CD4-positive, alpha-beta memory T cell (primary cell): ENCODE measurements at regions not wholly inside any gene's neighbourhood (a gene's known extent, or its start where the extent isn't known, plus 50 kb on each side); places are given as distances from the start of the nearest gene placed in this dataset.

Experiments
- CTCF ChIA-PET: fragments of 350-600 bp; sonication (Branson Sonifier 250); formaldehyde crosslinking; loops from one replicate; lab custom pipeline; 2021; ENCODE audit warnings: inconsistent platforms; ENCODE audit not compliant: partially characterized antibody; lab: Charles Lee
- POLR2A ChIA-PET: fragments of 350-600 bp; sonication (Branson Sonifier 250); formaldehyde crosslinking; loops from one replicate; lab custom pipeline; 2021; ENCODE audit not compliant: partially characterized antibody; lab: Charles Lee
- DNase-seq, 5 donors: peaks; one replicate each; pipeline versions ENCODE4 v3.0.0 to v3.0.0-alpha.2; 2020 to 2022; ENCODE audit warnings: mixed read lengths in 1 of 5
- H3K27ac ChIP-seq: one replicate; pipeline ENCODE4 v1.7.0; 2013; ENCODE audit warnings: low read depth, low read length
- H3K27me3 ChIP-seq: 2 replicates; pipeline ENCODE4 v1.7.0; 2013; ENCODE audit warnings: mild to moderate bottlenecking, low read length, moderate library complexity; ENCODE audit not compliant: insufficient read depth
- H3K36me3 ChIP-seq: 2 replicates; pipeline ENCODE4 v1.7.0; 2013; ENCODE audit warnings: mild to moderate bottlenecking, low read length, moderate library complexity; ENCODE audit not compliant: insufficient read depth
- H3K4me1 ChIP-seq: 2 replicates; pipeline ENCODE4 v1.7.0; 2013; ENCODE audit warnings: mild to moderate bottlenecking, low read length, moderate library complexity; ENCODE audit not compliant: insufficient read depth
- H3K4me3 ChIP-seq, 2 donors: one replicate each; pipeline ENCODE4 v1.7.0; 2013; ENCODE audit warnings: low read length in 2 of 2, mild to moderate bottlenecking in 1 of 2
- H3K9me3 ChIP-seq, 2 donors: one replicate each; pipeline ENCODE4 v1.7.0; 2013; ENCODE audit warnings: low read length in 2 of 2, control low read depth in 1 of 2; ENCODE audit not compliant: control insufficient read depth in 1 of 2
- H3K27ac Mint-ChIP-seq, 7 donors: one replicate each; pipeline ENCODE4 v1.8.0; 2020 to 2021; ENCODE audit warnings: mixed read lengths in 7 of 7, mild to moderate bottlenecking in 6 of 7, inconsistent platforms in 3 of 7, moderate library complexity in 3 of 7
- H3K27me3 Mint-ChIP-seq, 2 donors: one replicate each; pipeline ENCODE4 v1.8.0; 2020 to 2021; ENCODE audit warnings: mixed read lengths in 2 of 2
- H3K36me3 Mint-ChIP-seq, 2 donors: one replicate each; pipeline ENCODE4 v1.8.0; 2020 to 2021; ENCODE audit warnings: mixed read lengths in 2 of 2, inconsistent platforms in 1 of 2, mild to moderate bottlenecking in 1 of 2
- H3K4me1 Mint-ChIP-seq, 4 donors: one replicate each; pipeline ENCODE4 v1.8.0; 2020 to 2021; ENCODE audit warnings: mixed read lengths in 4 of 4, mild to moderate bottlenecking in 1 of 4
- H3K4me3 Mint-ChIP-seq, 8 donors: one replicate each; pipeline ENCODE4 v1.8.0; 2020 to 2021; ENCODE audit warnings: mixed read lengths in 8 of 8, mild to moderate bottlenecking in 7 of 8, moderate library complexity in 6 of 8, inconsistent platforms in 3 of 8
- H3K9me3 Mint-ChIP-seq, 8 donors: one replicate each; pipeline ENCODE4 v1.8.0; 2020 to 2021; ENCODE audit warnings: mixed read lengths in 8 of 8, mild to moderate bottlenecking in 5 of 8, inconsistent platforms in 3 of 8, moderate library complexity in 1 of 8
- intact Hi-C: fragments of 100-400 bp; cut with micrococcal nuclease; formaldehyde crosslinking; loops from one replicate; pipeline ENCODE4 v1.15.1; 2023

DNA sequence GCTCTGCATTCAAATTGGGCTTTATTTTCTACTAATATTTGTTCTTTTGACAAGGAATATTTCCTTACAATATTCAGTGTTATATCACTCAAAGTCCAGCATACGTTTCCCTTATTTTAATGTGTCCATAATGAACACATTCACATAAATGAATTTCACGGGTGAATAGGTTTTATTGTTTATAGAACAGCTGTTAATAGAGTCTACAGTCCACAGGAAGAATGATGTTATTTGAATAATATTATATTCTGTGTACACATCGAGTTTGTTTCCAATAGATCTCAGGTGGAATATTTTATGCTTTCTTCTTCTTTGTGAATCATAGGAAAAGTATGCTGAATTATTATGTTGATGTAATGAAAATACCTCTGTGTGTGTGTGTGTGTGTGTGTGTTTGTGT, 582.4 kb downstream of the CDH26 start:
- no peaks in the 10 kb centered on the region for H3K36me3 ChIP-seq
- Mint-ChIP-seq H3K27ac (no peak overlapping the region), H3K36me3 (no peaks in the 10 kb centered on the region), H3K9me3 (peaks cover 0 to under 1% (median 0%) of the 10 kb centered on the region in 8 donors), H3K27me3 (peaks cover 1 to 2% of the 10 kb centered on the region in 2 donors), H3K4me3 (no peak overlapping the region), H3K4me1 (no peaks in the 10 kb centered on the region)
- POLR2A ChIA-PET, result no interaction called here
- no peaks in the 10 kb centered on the region for H3K27me3 ChIP-seq
- CTCF ChIA-PET, result no interaction called here
- no peak overlapping the region for H3K27ac ChIP-seq
- DNase-seq, result no peak
- H3K4me3 ChIP-seq, result no peak overlapping the region
- intact Hi-C loops, result no loop called here
- H3K9me3 ChIP-seq, result no peaks in the 10 kb centered on the region
- H3K4me1 ChIP-seq, result no peaks in the 10 kb centered on the region

DNA sequence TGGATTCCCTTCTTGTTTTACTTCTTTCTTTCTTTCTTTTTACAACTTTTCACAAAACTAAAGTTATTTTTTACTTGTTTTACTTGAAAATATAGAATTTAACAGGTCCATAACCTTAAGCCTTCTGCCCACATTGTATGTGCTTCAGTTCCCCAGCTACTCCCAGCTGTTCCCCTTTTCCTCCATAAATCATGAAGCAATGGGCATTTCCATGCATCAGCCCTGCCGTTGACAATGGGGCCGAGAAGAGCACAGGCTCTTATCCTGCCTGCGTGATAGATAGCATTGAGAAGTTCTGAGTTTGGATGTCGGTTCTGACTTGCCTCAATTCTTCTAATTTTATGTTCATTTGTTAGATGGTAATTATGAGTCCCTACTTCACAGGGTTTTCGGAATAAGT, 583.8 kb downstream of the CDH26 start:
- H3K27me3 Mint-ChIP-seq, result no peaks in the 10 kb centered on the region
- H3K36me3 Mint-ChIP-seq, result no peaks in the 10 kb centered on the region
- no peaks in the 10 kb centered on the region for H3K36me3 ChIP-seq
- no peaks in the 10 kb centered on the region for H3K9me3 ChIP-seq
- H3K27ac Mint-ChIP-seq, result no peak overlapping the region
- no peaks in the 10 kb centered on the region for H3K4me1 ChIP-seq
- ChIA-PET CTCF (no interaction called here), POLR2A (no interaction called here)
- no peak overlapping the region for H3K4me3 ChIP-seq
- peaks cover 0 to 10% (median 5%) of the 10 kb centered on the region in 8 donors for H3K9me3 Mint-ChIP-seq
- intact Hi-C loops, result no loop called here
- H3K4me3 Mint-ChIP-seq, result no peak overlapping the region
- H3K4me1 Mint-ChIP-seq, result no peaks in the 10 kb centered on the region
- no peaks in the 10 kb centered on the region for H3K27me3 ChIP-seq
- H3K27ac ChIP-seq, result no peak overlapping the region
- no peak for DNase-seq

DNA sequence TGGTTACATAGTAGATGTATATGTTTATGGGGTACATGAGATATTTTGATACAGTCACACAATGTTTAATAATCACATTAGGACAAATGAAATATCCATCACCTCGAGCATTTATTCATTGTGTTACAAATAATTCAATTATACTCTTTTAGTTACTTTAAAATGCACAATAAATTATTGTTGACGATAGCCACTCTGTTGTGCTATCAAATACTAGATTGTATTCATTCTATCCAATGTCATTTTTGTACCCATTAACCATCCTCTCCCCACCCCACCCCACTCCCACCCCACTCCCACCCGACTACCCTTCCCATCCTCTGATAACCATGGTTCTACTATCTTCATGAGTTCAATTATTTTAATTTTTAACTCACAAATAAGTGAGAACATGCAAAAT, 585.4 kb downstream of the CDH26 start:
- H3K9me3 Mint-ChIP-seq, result peaks cover 0 to 13% (median 5%) of the 10 kb centered on the region in 8 donors
- H3K27me3 Mint-ChIP-seq, result no peaks in the 10 kb centered on the region
- H3K4me1 Mint-ChIP-seq, result no peaks in the 10 kb centered on the region
- ChIA-PET POLR2A (no interaction called here), CTCF (no interaction called here)
- no peak overlapping the region for H3K27ac ChIP-seq
- H3K27me3 ChIP-seq, result no peaks in the 10 kb centered on the region
- H3K9me3 ChIP-seq, result no peaks in the 10 kb centered on the region
- no peaks in the 10 kb centered on the region for H3K36me3 Mint-ChIP-seq
- H3K4me1 ChIP-seq, result no peaks in the 10 kb centered on the region
- no peak overlapping the region for H3K27ac Mint-ChIP-seq
- intact Hi-C loops, result no loop called here
- no peak overlapping the region for H3K4me3 Mint-ChIP-seq
- no peak for DNase-seq
- no peak overlapping the region for H3K4me3 ChIP-seq
- no peaks in the 10 kb centered on the region for H3K36me3 ChIP-seq

DNA sequence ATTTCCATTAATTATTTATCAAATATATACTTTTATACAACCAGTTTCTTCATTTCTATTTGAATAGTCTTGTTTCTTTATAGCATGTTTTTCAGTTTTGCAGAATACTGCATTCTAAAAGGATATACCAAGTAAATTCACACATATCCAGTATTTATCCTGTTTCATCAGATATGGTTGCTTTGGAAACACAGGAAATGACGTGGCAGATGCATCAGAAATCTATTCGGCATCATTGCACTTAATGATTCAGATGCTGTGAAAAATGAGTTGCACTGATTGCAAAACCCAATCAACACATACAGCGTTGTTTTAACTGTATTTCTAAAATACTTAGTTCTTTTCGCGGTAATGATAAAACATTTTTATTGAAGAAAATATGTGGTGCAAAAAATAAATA, 594.9 kb downstream of the CDH26 start:
- POLR2A ChIA-PET, result no interaction called here
- Histone ChIP-seq H3K27ac (no peak overlapping the region), H3K9me3 (no peaks in the 10 kb centered on the region), H3K36me3 (no peaks in the 10 kb centered on the region), H3K4me1 (no peaks in the 10 kb centered on the region), H3K27me3 (no peaks in the 10 kb centered on the region), H3K4me3 (no peak overlapping the region)
- H3K4me1 Mint-ChIP-seq, result no peaks in the 10 kb centered on the region
- CTCF ChIA-PET, result no interaction called here
- H3K27ac Mint-ChIP-seq, result no peak overlapping the region
- intact Hi-C loops, result no loop called here
- no peak overlapping the region for H3K4me3 Mint-ChIP-seq
- H3K9me3 Mint-ChIP-seq, result peaks cover 0 to 3% (median 0%) of the 10 kb centered on the region in 8 donors
- peaks cover 2 to 9% of the 10 kb centered on the region in 2 donors for H3K27me3 Mint-ChIP-seq
- no peak for DNase-seq
- H3K36me3 Mint-ChIP-seq, result no peaks in the 10 kb centered on the region

DNA sequence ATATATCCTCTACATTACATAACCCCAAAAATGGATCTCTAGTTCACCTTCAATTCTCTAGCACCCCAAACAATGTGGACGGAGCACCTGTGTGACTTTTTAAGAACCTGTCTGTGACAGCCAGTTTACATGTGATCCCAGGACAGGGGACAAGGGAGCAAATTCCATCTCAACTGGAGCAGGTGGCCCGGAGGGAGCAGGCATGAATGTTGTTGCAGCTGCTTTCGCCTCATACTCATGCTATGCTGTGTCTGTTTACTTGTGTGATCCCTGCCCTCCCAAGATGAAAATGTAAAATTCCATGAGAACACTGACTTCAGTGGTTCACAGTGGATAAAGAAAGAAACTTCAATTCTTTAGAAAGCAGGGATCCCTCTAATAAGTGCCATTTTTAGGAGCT, 600.3 kb downstream of the CDH26 start:
- CTCF ChIA-PET, result no interaction called here
- H3K27ac ChIP-seq, result no peak overlapping the region
- H3K27ac Mint-ChIP-seq, result no peak overlapping the region
- H3K9me3 ChIP-seq, result no peaks in the 10 kb centered on the region
- H3K4me3 Mint-ChIP-seq, result no peak overlapping the region
- no peaks in the 10 kb centered on the region for H3K36me3 ChIP-seq
- H3K4me1 ChIP-seq, result no peaks in the 10 kb centered on the region
- H3K27me3 ChIP-seq, result no peaks in the 10 kb centered on the region
- intact Hi-C loops, result no loop called here
- peaks cover 9 to 18% of the 10 kb centered on the region in 2 donors for H3K27me3 Mint-ChIP-seq
- POLR2A ChIA-PET, result no interaction called here
- no peaks in the 10 kb centered on the region for H3K4me1 Mint-ChIP-seq
- no peaks in the 10 kb centered on the region for H3K9me3 Mint-ChIP-seq
- no peak for DNase-seq
- no peak overlapping the region for H3K4me3 ChIP-seq
- no peaks in the 10 kb centered on the region for H3K36me3 Mint-ChIP-seq

DNA sequence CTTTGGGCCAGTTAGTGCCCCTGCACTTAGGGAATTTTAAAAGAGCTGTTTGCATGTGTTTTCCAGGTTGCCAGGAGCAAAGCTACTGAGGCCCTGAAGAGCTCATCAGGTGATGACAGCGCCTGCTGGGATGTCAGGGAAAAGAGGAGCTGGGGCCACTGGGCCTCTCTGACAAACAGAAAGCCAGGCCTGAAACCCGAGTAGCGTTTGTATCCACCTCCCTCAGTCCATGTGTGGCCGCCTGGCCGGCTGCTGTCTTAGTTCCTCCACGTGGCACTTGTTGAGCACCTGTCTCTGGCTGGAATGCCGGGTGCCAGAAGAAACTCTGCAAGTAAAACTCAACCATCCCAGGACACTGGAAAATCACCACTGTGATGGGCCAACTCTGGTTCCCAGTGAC, 601.2 kb downstream of the CDH26 start:
- no peaks in the 10 kb centered on the region for H3K4me1 ChIP-seq
- no peaks in the 10 kb centered on the region for H3K36me3 Mint-ChIP-seq
- H3K9me3 ChIP-seq, result no peaks in the 10 kb centered on the region
- no peaks in the 10 kb centered on the region for H3K36me3 ChIP-seq
- H3K4me1 Mint-ChIP-seq, result no peaks in the 10 kb centered on the region
- no peaks in the 10 kb centered on the region for H3K27me3 ChIP-seq
- no peak overlapping the region for H3K27ac Mint-ChIP-seq
- H3K27me3 Mint-ChIP-seq, result peaks cover 9 to 18% of the 10 kb centered on the region in 2 donors
- no peak for DNase-seq
- H3K27ac ChIP-seq, result no peak overlapping the region
- ChIA-PET CTCF (no interaction called here), POLR2A (no interaction called here)
- no peak overlapping the region for H3K4me3 ChIP-seq
- intact Hi-C loops, result no loop called here
- no peaks in the 10 kb centered on the region for H3K9me3 Mint-ChIP-seq
- H3K4me3 Mint-ChIP-seq, result no peak overlapping the region

DNA sequence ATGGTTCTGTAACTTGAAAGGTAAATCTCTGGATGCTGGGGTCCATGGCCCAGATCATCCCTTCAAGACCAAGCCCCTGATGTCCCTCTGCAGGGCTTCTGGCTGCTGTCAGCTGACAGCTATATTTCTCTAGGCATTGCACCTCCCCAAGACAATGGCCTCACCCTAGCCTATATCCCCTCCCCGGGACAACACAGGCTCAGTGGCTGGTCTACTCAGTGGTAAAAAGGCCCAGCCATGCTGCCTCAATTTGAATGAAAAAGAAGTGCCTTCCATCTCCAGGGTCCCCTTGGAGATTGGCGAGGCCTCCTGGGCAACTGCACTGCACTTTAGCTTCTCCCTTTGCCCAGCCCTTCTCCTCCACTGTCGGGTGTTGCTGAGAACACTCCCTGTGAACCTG, 602.8 kb downstream of the CDH26 start:
- Histone ChIP-seq H3K27me3 (no peaks in the 10 kb centered on the region), H3K36me3 (no peaks in the 10 kb centered on the region), H3K9me3 (no peaks in the 10 kb centered on the region), H3K4me1 (no peaks in the 10 kb centered on the region), H3K27ac (no peak overlapping the region), H3K4me3 (no peak overlapping the region)
- intact Hi-C loops, result no loop called here
- POLR2A ChIA-PET, result no interaction called here
- H3K27ac Mint-ChIP-seq, result no peak overlapping the region
- H3K36me3 Mint-ChIP-seq, result no peaks in the 10 kb centered on the region
- peaks cover 9 to 14% of the 10 kb centered on the region in 2 donors for H3K27me3 Mint-ChIP-seq
- H3K9me3 Mint-ChIP-seq, result peaks cover 0 to 2% (median 0%) of the 10 kb centered on the region in 8 donors
- no peaks in the 10 kb centered on the region for H3K4me1 Mint-ChIP-seq
- no peak for DNase-seq
- CTCF ChIA-PET, result no interaction called here
- no peak overlapping the region for H3K4me3 Mint-ChIP-seq

DNA sequence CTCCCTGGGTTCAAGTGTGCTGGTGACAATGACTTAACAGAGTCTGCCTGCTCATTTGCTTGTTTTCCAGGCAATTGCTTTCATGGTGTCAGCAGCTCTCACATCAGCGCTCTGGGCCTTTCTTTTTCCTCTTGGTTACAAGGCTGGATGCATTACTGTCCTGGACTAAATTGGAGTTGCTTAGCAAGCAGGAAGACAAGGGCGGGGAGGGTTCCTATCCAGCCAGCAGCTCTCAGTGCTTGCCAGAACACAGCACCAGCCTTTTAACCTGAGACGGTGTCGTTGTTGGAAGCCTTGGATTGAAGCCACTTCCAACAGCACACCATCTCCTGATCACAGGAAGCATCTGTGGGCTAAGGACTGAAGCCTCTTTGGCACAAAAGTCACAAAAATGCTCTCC, 606.9 kb downstream of the CDH26 start:
- Mint-ChIP-seq H3K4me1 (no peaks in the 10 kb centered on the region), H3K9me3 (peaks cover 0 to 3% (median 0%) of the 10 kb centered on the region in 8 donors), H3K4me3 (no peak overlapping the region), H3K36me3 (no peaks in the 10 kb centered on the region), H3K27me3 (peaks cover 0 to 7% of the 10 kb centered on the region in 2 donors), H3K27ac (no peak overlapping the region)
- Histone ChIP-seq H3K27ac (no peak overlapping the region), H3K36me3 (no peaks in the 10 kb centered on the region), H3K4me1 (no peaks in the 10 kb centered on the region), H3K9me3 (no peaks in the 10 kb centered on the region), H3K27me3 (no peaks in the 10 kb centered on the region), H3K4me3 (no peak overlapping the region)
- DNase-seq, result no peak
- ChIA-PET POLR2A (no interaction called here), CTCF (no interaction called here)
- intact Hi-C loops, result no loop called here
